Parathyroid adenoma (tissue), 2 donors: ENCODE measurements at regions not wholly inside any gene's neighbourhood (a gene's known extent, or its start where the extent isn't known, plus 50 kb on each side); places are given as distances from the start of the nearest gene placed in this dataset.

Experiments used
- H2AFZ ChIP-seq: fragments of 300-600 bp; sonication (generic); one replicate; pipeline ENCODE4 v1.7.0; 2017; ENCODE audit warnings: antibody characterized with exemption, mild to moderate bottlenecking
- H3K27ac ChIP-seq: fragments of 300-600 bp; sonication (generic); one replicate; pipeline ENCODE4 v1.7.0; 2017
- H3K27me3 ChIP-seq: fragments of 300-600 bp; sonication (generic); one replicate; pipeline ENCODE4 v1.7.0; 2017; ENCODE audit warnings: low read length; ENCODE audit not compliant: control insufficient read depth, insufficient read depth
- H3K36me3 ChIP-seq: fragments of 300-600 bp; sonication (generic); one replicate; pipeline ENCODE4 v1.7.0; 2017; ENCODE audit warnings: low read length; ENCODE audit not compliant: control insufficient read depth, insufficient read depth
- H3K4me1 ChIP-seq: fragments of 300-600 bp; sonication (generic); one replicate; pipeline ENCODE4 v1.7.0; 2017; ENCODE audit warnings: control low read depth
- H3K4me2 ChIP-seq: fragments of 300-600 bp; sonication (generic); one replicate; pipeline ENCODE4 v1.7.0; 2017; ENCODE audit warnings: low read length
- H3K4me3 ChIP-seq: fragments of 300-600 bp; sonication (generic); one replicate; pipeline ENCODE4 v1.7.0; 2017; ENCODE audit warnings: low read depth, low read length
- H3K79me2 ChIP-seq: fragments of 300-600 bp; sonication (generic); one replicate; pipeline ENCODE4 v1.7.0; 2017; ENCODE audit warnings: control low read depth
- H3K9ac ChIP-seq: fragments of 300-600 bp; sonication (generic); one replicate; pipeline ENCODE4 v1.7.0; 2017; ENCODE audit warnings: mild to moderate bottlenecking
- H3K9me3 ChIP-seq: fragments of 300-600 bp; sonication (generic); one replicate; pipeline ENCODE4 v1.7.0; 2017; ENCODE audit warnings: low read length; ENCODE audit not compliant: control insufficient read depth
- TF ChIP-seq, protein P1 (sequence below): fragments of 300-600 bp; sonication (generic); IDR thresholded peaks from one replicate; pipeline ENCODE4 v1.7.0; 2017; ENCODE audit warnings: antibody characterized with exemption, mild to moderate bottlenecking
- donor health status: primary hyperparathyroidism.

DNA sequence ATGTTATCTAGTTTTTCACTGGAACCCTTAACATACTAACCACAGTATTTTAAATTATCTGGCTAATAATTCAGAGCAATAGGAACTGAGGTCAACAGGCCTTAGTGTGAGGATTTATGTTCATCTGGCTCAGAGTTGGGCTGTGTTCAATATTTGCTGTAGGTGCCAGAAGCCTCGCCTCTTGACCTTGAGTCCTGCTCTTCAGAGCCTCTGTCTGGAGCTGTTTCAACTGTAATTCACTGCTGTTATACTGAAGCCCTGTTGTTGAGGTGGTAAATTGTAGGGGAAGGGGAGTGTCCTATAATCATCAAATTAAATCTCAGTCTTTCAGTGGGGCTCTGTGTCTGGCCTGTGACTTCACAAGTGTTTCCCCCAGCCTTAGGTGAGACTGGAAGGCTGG is 184.4 kb downstream of the CDH26 start:
- no peaks in the 10 kb centered on the region for H3K9me3 ChIP-seq
- H3K36me3 ChIP-seq = no peaks in the 10 kb centered on the region
- H2AFZ ChIP-seq = no peak overlapping the region
- no peaks in the 10 kb centered on the region for H3K79me2 ChIP-seq
- H3K9ac ChIP-seq = no peak overlapping the region
- H3K27me3 ChIP-seq = no peaks in the 10 kb centered on the region
- TF ChIP-seq, protein P1, sequence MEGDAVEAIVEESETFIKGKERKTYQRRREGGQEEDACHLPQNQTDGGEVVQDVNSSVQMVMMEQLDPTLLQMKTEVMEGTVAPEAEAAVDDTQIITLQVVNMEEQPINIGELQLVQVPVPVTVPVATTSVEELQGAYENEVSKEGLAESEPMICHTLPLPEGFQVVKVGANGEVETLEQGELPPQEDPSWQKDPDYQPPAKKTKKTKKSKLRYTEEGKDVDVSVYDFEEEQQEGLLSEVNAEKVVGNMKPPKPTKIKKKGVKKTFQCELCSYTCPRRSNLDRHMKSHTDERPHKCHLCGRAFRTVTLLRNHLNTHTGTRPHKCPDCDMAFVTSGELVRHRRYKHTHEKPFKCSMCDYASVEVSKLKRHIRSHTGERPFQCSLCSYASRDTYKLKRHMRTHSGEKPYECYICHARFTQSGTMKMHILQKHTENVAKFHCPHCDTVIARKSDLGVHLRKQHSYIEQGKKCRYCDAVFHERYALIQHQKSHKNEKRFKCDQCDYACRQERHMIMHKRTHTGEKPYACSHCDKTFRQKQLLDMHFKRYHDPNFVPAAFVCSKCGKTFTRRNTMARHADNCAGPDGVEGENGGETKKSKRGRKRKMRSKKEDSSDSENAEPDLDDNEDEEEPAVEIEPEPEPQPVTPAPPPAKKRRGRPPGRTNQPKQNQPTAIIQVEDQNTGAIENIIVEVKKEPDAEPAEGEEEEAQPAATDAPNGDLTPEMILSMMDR = no peak
- H3K4me1 ChIP-seq = peaks cover 19% of the 10 kb centered on the region
- H3K4me3 ChIP-seq = no peak overlapping the region
- no peak overlapping the region for H3K4me2 ChIP-seq
- H3K27ac ChIP-seq = no peak overlapping the region

DNA sequence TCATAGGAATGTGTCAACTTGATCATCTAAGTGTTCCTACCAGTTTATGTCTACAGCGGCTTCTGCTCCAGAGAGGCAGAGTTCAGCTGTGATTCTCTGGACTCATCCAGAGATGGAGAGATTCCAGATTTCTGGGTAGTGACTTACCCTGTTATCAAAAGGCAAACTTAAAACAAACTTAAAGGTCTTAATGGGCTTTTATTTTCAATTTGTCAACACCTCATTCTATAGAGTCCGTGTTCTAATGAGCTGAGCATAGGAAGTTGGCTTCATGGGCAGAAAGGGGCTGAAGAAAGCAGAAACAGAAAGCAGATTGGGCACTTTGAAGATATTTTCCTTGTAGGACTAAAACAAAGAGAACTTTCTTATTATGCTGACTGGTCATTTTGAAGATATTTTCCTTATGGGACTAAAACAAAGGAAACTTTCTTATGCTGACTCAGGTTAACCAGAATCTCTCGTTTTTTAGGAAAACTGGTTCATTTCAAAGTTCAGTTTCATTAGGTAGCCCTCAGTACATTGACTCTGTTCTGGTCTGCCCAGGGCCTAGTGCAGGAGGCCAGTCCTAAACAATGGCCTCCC is 185.1 kb downstream of the CDH26 start:
- H3K4me1 ChIP-seq = peaks cover 21% of the 10 kb centered on the region
- TF ChIP-seq, protein P1 = no peak
- H2AFZ ChIP-seq = no peak overlapping the region
- no peak overlapping the region for H3K9ac ChIP-seq
- no peaks in the 10 kb centered on the region for H3K79me2 ChIP-seq
- no peak overlapping the region for H3K27ac ChIP-seq
- no peak overlapping the region for H3K4me2 ChIP-seq
- H3K4me3 ChIP-seq = no peak overlapping the region
- H3K27me3 ChIP-seq = no peaks in the 10 kb centered on the region
- no peaks in the 10 kb centered on the region for H3K9me3 ChIP-seq
- H3K36me3 ChIP-seq = no peaks in the 10 kb centered on the region

DNA sequence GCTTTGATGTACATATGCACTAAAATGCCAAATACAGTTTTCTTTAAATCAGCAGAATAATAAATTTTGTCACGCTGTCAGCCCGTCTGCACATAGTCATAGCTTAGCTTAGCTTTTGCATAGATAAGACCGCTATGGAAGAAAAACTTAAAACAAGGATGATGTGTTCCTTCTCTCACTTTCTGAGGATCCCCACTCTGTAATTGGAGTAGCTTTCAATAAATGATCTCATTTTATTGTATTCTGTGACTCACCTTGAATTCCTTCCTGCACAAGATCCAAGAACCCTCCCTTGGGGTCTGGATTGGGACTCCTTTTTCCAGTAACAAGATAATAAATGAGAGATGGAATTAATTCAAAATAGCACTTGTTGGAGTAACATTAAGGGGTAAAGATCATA is 186.2 kb downstream of the CDH26 start:
- Histone ChIP-seq H3K27ac (no peak overlapping the region), H3K4me1 (peaks cover 15% of the 10 kb centered on the region), H3K79me2 (no peaks in the 10 kb centered on the region), H3K36me3 (no peaks in the 10 kb centered on the region), H2AFZ (no peak overlapping the region), H3K9me3 (no peaks in the 10 kb centered on the region), H3K4me3 (no peak overlapping the region), H3K9ac (no peak overlapping the region), H3K27me3 (no peaks in the 10 kb centered on the region), H3K4me2 (no peak overlapping the region)
- TF ChIP-seq, protein P1 = no peak

DNA sequence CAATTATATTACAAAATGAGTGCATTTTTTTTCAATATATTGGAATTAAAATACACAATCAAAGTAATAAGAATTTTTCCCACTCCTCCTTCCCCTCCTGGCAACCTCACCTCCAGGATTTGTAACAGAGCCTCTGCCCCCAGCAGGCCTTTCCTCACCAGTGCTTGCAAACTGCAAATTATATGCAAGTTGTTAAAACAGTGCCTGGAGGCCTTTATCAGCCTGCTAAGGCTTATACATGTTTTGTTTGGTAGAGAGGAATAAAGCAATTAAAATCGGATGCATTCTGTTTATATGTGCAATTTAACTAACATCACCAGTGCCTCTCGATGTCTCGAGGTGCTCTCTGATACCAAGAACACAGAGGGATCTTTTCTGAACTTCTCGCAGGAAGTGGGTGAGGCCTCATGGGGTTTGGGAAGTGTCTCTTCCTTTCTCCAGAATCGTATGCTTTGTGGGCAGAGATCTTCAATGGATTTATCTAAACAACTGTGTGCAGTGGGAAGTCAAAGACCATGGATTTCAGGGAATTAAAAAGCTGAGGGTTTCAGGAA is 186.8 kb downstream of the CDH26 start:
- H3K4me2 ChIP-seq = no peak overlapping the region
- H3K9ac ChIP-seq = no peak overlapping the region
- H3K4me3 ChIP-seq = no peak overlapping the region
- TF ChIP-seq, protein P1 = no peak
- H3K4me1 ChIP-seq = peaks cover 9% of the 10 kb centered on the region
- no peaks in the 10 kb centered on the region for H3K79me2 ChIP-seq
- no peaks in the 10 kb centered on the region for H3K27me3 ChIP-seq
- no peak overlapping the region for H3K27ac ChIP-seq
- H2AFZ ChIP-seq = no peak overlapping the region
- H3K36me3 ChIP-seq = no peaks in the 10 kb centered on the region
- H3K9me3 ChIP-seq = no peaks in the 10 kb centered on the region

DNA sequence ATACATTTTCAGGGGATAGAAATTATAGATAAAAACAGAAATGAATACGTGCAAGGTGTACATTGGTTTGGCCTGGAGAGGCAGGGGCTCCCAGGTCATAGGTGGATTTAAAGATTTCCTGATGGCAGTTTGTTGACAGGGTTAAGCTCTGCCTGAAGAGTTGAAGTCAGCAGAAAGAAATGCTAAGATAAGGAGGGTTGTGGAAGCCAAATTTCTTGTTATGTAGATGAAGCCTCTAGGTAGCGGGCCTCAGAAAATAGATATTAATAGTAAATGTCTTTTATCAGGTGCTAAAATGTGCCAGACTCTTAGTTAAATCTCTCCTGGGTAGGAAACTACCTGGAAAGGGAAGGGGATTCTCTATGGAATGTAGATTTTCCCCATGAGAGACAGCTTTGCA is 188.8 kb downstream of the CDH26 start:
- Histone ChIP-seq H3K9me3 (no peaks in the 10 kb centered on the region), H3K4me2 (no peak overlapping the region), H3K4me1 (peaks cover 9% of the 10 kb centered on the region), H3K9ac (no peak overlapping the region), H3K27ac (no peak overlapping the region), H3K79me2 (no peaks in the 10 kb centered on the region), H3K27me3 (no peaks in the 10 kb centered on the region), H3K4me3 (no peak overlapping the region), H3K36me3 (no peaks in the 10 kb centered on the region), H2AFZ (peak overlapping the region; percentile 51)
- TF ChIP-seq, protein P1 = no peak
